Esophagus squamous epithelium (tissue), 4 donors: ENCODE measurements at regions not wholly inside any gene's neighbourhood (a gene's known extent, or its start where the extent isn't known, plus 50 kb on each side); places are given as distances from the start of the nearest gene placed in this dataset.
"Not testable (repeated sequence)": the region's sequence is repeated elsewhere in the genome, so short reads cannot be mapped to it uniquely, and the experiment has no call there.

Source experiments
- POLR2A ChIP-seq, 4 donors: fragments of 450-650 bp; IDR thresholded peaks; one replicate each; pipeline ENCODE4 v1.6.1; 2017; ENCODE audit warnings: antibody characterized with exemption in 4 of 4, mild to moderate bottlenecking in 4 of 4, moderate library complexity in 3 of 4
- TF ChIP-seq, protein P1 (sequence below), 6 experiments: fragments of 450-650 bp in 4 of 6; fragments of 200-600 bp in 2 of 6; sonication (generic) in 2 of 6; IDR thresholded peaks; one replicate each; pipeline ENCODE4 v1.5.1; 2016 to 2019; ENCODE audit warnings: antibody characterized with exemption in 6 of 6, mild to moderate bottlenecking in 4 of 6, moderate library complexity in 4 of 6

DNA sequence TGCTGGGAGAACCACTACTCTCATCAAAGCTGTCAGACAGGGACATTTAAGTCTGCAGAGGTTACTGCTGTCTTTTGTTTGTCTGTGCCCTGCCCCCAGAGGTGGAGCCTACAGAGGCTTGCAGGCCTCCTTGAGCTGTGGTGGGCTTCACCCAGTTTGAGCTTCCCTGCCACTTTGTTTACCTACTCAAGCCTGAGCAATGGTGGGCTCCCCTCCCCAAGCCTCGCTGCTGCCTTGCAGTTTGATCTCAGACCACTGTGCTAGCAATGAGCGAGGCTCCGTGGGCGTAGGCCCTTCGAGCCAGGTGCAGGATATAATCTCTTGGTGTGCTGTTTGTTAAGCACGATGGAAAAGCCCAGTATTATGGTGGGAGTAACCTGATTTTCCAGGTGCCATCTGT is 67.5 kb upstream of the TBX18 start:
- TF ChIP-seq, protein P1, sequence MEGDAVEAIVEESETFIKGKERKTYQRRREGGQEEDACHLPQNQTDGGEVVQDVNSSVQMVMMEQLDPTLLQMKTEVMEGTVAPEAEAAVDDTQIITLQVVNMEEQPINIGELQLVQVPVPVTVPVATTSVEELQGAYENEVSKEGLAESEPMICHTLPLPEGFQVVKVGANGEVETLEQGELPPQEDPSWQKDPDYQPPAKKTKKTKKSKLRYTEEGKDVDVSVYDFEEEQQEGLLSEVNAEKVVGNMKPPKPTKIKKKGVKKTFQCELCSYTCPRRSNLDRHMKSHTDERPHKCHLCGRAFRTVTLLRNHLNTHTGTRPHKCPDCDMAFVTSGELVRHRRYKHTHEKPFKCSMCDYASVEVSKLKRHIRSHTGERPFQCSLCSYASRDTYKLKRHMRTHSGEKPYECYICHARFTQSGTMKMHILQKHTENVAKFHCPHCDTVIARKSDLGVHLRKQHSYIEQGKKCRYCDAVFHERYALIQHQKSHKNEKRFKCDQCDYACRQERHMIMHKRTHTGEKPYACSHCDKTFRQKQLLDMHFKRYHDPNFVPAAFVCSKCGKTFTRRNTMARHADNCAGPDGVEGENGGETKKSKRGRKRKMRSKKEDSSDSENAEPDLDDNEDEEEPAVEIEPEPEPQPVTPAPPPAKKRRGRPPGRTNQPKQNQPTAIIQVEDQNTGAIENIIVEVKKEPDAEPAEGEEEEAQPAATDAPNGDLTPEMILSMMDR (IDR thresholded peaks at IDR 0.05), result not testable (repeated sequence)
- not testable (repeated sequence) for TF ChIP-seq POLR2A (IDR thresholded peaks at IDR 0.05)
